GM19324 (cell line): ENCODE measurements at regions not wholly inside any gene's neighbourhood (a gene's known extent, or its start where the extent isn't known, plus 50 kb on each side); places are given as distances from the start of the nearest gene placed in this dataset.
A peak's percentile ranks its signal among the peaks of the same experiment; 100 is the strongest.

ENCODE experiments used
- ATAC-seq: cut with Tn5 transposase; IDR thresholded peaks from one replicate; pipeline ENCODE4 v1.9.1; 2021; ENCODE audit warnings: mild to moderate bottlenecking, moderate library complexity; ENCODE audit not compliant: unreplicated experiment, low FRiP score

DNA sequence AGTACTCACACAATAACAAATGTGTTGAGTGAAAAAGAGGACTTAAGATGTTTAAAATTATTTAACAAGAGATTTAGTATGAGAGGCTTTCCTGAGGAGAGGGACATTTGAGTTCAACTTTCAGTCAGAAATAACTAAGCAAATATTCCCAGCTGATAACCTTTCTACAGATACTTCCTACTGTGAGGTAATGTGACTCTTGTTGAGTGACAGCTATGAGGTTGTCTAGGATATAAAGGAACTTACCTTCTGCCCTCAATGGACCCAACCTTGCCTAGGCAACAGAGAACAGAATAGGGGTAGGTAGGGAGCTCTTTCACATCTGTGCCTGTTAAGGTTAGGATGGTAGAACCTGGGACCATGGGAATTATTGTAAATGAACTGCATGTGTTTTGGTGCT, 54.7 kb downstream of the GLUD2 start:
- ATAC-seq = no peak

- ATAC-seq = no peak
Observed at GRCh38 chrX:121103381-121103780, 56.0 kb downstream of the GLUD2 start.

DNA sequence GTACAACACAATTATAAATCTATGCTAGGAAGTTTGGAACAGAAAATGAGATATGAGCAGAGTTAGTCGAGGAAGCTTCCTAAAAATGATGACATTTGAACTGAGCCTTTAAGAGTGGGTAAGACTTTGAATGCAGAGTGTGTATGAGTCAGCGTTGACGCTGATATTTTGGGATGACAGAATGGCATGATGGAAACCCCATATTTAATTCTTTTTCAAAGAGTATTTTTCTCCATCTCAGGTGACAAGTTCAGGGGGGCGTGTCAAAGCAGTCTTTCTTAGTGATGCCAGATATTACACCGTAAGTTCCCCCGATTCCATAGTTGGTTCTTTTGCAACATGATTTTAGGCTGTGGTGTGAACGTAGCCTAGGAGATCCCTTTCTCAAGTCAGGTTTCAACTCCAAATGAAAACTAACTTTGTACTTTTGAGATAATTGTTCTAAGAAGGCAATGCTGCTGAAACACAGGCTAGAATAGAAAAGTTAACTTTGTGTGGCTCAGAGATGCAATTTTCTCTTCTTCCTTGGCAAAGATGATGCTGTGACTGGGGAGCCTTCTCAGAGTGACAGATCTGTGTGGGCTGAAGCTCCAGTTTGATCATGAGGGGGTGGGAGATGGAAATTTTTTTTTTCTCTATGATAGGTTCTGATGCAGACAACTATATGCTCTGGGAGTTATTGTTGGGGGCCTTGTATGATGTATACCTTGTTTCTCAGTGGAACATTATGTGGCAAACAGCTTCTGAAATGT, 59.2 kb downstream of the GLUD2 start:
- no peak for ATAC-seq

DNA sequence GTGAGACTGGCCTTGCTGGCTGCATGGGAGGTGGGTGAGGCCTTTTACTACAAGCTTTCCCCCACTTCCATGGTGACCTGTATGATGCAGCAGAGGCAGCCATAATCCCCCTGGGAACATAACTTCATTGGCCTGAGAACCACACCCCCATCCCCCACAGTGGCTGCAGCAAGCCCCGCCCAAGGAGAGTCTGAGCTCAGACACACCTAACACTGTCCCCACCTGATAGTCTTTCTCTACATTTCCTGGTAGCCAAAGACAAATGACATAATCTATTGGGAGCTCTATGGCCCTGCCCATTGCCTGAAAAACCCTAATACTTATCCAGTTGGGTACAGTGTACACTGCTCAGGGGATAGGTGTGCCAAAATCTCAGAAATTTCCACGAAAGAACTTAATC, 62.6 kb downstream of the GLUD2 start:
- no peak for ATAC-seq

GRCh38 chrX:121110536-121110935, 63.1 kb downstream of the GLUD2 start:
- ATAC-seq = no peak

DNA sequence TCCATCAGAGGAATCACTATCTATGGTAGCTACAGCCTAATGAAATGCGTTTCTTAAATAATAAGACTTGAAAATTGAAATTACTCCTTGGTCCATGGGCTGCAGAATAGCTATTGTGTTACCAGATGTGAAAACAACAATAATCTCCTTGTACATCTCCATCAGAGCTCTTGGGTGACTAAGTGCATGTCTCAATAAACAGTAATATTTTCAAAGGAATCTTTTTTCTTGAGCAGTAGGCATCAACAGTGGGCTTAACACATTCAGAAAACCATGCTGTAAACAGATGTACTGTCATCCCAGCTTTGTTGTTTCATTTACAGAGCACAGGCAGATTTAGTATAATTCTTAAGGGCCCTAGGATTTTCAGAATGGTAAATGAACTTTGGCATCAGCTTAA, 67.3 kb downstream of the GLUD2 start:
- no peak for ATAC-seq

GRCh38 chrX:121120690-121121605, 73.5 kb downstream of the GLUD2 start:
- no peak for ATAC-seq

- ATAC-seq = no peak
Observed at GRCh38 chrX:121122332-121122731, 74.9 kb downstream of the GLUD2 start.

DNA sequence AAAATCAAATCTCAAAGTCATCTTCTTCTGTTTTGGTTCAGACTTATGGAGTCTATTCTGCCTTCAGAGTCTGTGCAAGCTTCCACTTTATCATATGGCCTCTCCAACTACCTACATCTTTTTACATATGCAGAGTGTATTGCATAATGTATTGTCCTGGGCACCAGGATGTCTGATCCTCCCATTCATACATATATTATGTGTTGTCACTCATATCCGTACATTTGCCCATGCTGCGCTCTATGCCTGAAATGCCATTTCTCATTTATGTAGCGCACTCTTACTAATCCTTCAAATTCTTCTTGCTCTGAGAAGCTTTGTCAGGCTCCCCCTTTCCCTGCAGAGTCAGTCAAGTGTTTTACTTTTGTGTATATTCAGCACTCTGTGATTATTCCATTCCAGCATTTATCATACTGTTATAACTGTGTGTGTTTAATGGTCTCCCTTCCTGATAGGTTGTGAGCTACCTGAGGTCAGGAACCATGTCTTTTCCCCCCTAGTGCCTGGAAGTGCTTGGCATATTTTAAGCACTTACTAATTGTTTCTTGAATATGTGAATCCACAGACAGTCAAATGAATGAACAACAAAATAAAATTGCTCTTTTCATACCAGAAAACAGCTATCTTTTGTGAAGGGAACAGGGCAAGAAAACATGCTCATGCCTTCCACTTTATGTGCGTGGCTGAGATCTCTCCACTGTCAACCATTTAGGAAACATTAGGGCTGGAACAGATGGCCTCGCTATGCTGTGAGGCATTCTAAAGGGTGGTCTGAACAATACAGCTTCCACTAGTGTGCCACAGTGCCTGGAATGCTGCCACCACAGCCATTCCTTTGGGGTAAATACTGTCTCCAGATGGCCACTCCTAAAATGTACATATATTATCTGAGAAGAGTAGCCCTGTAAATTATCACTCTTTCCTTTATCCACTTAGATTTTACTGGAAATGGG, 81.8 kb downstream of the GLUD2 start:
- ATAC-seq = no peak

DNA sequence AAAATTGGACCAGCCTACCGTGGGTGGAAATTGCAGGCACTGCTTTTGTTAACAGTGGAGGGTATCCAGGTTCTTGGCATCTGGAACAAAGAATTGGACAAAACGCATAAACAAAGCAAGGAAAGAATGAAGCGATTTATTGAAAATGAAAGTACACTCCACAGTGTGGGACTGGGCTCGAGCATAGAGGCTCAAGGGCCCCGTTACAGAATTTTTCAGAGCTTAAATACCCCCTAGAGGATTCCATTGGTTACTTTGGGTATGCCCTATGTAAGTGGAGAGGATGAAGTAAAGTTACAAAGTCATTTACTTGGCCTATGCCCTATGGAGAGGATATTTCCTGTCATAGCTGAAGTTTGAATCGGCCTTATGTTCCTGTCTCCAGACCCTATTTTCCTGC, 85.3 kb downstream of the GLUD2 start:
- ATAC-seq = no peak

GRCh38 chrX:121135488-121136207, 88.2 kb downstream of the GLUD2 start:
- no peak for ATAC-seq

- no peak for ATAC-seq
Observed at GRCh38 chrX:121146059-121146628, 98.7 kb downstream of the GLUD2 start.

GRCh38 chrX:121150217-121150616, 102.8 kb downstream of the GLUD2 start:
- ATAC-seq = no peak

GRCh38 chrX:121151293-121151692, 103.9 kb downstream of the GLUD2 start:
- ATAC-seq = no peak

DNA sequence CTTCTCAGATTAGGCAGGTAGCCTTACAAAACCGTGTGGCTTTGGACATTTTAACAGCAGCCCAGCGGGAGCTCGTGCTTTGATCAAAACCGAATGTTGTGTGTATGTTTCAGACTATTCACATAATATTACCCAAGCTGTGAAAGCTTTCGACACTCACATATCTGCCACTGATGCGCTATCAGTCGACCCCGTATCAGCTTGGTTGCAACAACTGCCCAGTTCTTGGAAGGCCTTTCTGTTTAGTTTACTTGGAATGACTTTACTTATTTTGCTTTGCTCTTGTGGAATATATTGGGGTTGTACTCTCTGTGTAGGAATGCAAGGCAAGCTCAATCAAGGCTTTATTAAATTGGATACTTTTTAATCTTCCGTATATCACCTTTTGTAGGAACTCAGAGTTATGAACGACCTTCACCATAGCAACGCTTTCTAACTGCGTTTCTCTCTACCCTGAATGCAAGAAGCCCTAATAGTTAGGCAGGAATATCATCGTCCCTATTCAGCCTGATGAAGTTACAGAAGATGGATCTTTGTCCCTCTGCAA, 107.5 kb downstream of the GLUD2 start:
- ATAC-seq = no peak

DNA sequence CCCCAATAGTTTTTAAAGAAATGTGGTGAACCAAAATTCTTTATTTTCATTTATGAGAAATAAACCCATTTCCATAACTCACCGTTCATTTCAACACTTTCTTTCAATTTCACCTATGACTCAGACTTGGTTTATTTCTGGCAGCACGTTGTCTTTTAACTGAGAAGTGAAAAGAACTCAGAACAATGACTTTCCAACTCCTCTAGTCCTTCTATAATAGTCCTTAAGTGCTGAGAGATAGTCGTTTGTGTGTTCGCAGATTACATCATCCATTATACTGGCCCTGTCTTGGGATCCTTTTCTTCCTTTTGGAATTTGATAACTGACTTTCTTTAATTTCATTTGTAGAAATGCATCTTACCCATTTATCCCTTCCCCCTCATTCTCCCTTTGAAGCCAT, 113.6 kb downstream of the GLUD2 start:
- peak; percentile 59 for ATAC-seq

GRCh38 chrX:121161501-121161933, 114.1 kb downstream of the GLUD2 start:
- no peak for ATAC-seq

GRCh38 chrX:121163443-121163842, 116.0 kb downstream of the GLUD2 start:
- no peak for ATAC-seq

DNA sequence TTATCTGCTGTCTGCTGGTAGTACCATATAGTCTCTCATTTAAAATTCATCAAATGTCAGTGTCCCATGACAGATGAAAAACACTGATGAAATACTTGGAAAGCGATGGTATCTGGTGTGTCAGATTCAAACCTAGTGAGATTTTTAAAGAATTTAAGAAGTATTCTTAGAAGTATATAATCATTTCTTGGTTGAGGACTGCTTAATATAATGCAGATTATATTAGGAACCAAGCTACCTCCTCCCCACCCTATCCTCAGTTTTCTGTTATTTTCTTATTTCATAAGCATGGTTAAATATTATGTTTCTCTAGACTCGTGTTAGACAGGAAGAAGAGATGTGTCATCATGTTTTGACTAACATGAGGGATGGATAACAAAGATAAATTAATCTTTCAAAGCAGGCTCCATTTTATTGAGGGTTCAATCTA, 118.5 kb downstream of the GLUD2 start:
- no peak for ATAC-seq
